Suprapubic skin (tissue), 4 donors: ENCODE measurements at regions not wholly inside any gene's neighbourhood (a gene's known extent, or its start where the extent isn't known, plus 50 kb on each side); places are given as distances from the start of the nearest gene placed in this dataset.

Experiments used
- DNase-seq, 2 donors: peaks; one replicate each; pipeline ENCODE4 v3.0.0-alpha.2; 2019; ENCODE audit warnings: low spot score in 2 of 2
- H3K27ac ChIP-seq: fragments of 200-600 bp; sonication (generic); one replicate; pipeline ENCODE4 v1.5.1; 2019
- H3K27me3 ChIP-seq: fragments of 200-600 bp; sonication (generic); one replicate; pipeline ENCODE4 v1.5.1; 2019
- H3K36me3 ChIP-seq: fragments of 200-600 bp; sonication (generic); one replicate; pipeline ENCODE4 v1.5.1; 2019
- H3K4me1 ChIP-seq: fragments of 200-600 bp; sonication (generic); one replicate; pipeline ENCODE4 v1.5.1; 2019
- H3K4me3 ChIP-seq: fragments of 200-600 bp; sonication (generic); one replicate; pipeline ENCODE4 v1.5.1; 2019; ENCODE audit warnings: mild to moderate bottlenecking
- H3K9me3 ChIP-seq: fragments of 200-600 bp; sonication (generic); one replicate; pipeline ENCODE4 v1.5.1; 2019
- EP300 ChIP-seq: sonication (generic); formaldehyde crosslinking; IDR thresholded peaks from one replicate; pipeline ENCODE4 v1.6.1; 2017; ENCODE audit warnings: antibody characterized with exemption
- POLR2A ChIP-seq, 2 donors: fragments of 450-650 bp; IDR thresholded peaks; one replicate each; pipeline ENCODE4 v1.6.1; 2017; ENCODE audit warnings: antibody characterized with exemption in 2 of 2, mild to moderate bottlenecking in 2 of 2, moderate library complexity in 2 of 2
- POLR2AphosphoS5 ChIP-seq, 3 donors: sonication (generic); formaldehyde crosslinking; IDR thresholded peaks; one replicate each; pipeline ENCODE4 v1.6.1; 2017; ENCODE audit warnings: antibody characterized with exemption in 3 of 3
- whole genome bisulfite sequencing: methylation state at CpG from one replicate; pipeline ENCODE4 v1.1.5; 2018; 5-methylcytosine and 5-hydroxymethylcytosine counted together
- TF ChIP-seq, protein P1 (sequence below), 2 donors: fragments of 200-600 bp in 1 of 2; fragments of 450-650 bp in 1 of 2; sonication (generic) in 1 of 2; IDR thresholded peaks; one replicate each; pipeline ENCODE4 v1.5.1; 2016 to 2019; ENCODE audit warnings: antibody characterized with exemption in 2 of 2, mild to moderate bottlenecking in 1 of 2, moderate library complexity in 1 of 2

DNA sequence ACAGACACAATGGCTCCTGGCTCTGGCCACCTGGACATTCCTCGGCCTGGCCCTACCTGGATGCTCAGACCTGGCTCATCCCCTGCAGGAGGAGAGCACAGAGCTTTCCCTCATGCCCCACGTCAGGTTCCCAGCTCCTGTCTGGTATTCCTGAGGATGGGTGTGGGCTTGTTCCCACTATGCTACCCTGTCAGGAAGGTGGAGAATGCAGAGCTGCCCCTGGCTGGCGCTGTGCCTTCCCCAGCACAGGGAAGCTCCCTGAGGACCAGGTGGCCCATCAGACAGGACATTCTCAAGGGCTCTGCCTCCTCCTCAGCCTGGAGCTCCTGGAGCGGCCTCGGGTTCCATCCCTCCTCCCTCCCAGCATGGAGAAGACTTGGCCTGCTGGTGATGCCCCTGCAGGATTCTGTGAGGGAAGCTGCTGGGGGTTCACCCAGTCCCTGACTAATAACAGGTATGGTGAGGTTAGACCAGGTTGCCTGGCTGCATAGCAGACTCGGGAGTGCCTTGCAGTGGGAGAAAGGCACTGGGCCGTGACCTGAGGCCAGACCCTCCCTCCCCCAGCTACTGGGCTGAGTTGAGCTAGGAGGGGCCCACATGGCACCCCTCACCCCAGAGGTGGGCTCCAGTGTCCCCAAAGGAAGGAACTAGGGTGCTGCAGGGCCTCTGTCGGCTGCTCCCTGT, 156.0 kb upstream of the MLN start:
- H3K4me3 ChIP-seq = no peak overlapping the region
- H3K4me1 ChIP-seq = peaks cover 19% of the 10 kb centered on the region
- TF ChIP-seq, protein P1, sequence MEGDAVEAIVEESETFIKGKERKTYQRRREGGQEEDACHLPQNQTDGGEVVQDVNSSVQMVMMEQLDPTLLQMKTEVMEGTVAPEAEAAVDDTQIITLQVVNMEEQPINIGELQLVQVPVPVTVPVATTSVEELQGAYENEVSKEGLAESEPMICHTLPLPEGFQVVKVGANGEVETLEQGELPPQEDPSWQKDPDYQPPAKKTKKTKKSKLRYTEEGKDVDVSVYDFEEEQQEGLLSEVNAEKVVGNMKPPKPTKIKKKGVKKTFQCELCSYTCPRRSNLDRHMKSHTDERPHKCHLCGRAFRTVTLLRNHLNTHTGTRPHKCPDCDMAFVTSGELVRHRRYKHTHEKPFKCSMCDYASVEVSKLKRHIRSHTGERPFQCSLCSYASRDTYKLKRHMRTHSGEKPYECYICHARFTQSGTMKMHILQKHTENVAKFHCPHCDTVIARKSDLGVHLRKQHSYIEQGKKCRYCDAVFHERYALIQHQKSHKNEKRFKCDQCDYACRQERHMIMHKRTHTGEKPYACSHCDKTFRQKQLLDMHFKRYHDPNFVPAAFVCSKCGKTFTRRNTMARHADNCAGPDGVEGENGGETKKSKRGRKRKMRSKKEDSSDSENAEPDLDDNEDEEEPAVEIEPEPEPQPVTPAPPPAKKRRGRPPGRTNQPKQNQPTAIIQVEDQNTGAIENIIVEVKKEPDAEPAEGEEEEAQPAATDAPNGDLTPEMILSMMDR (IDR thresholded peaks at IDR 0.05) = no peak
- no peak for TF ChIP-seq POLR2AphosphoS5 (IDR thresholded peaks at IDR 0.05)
- TF ChIP-seq EP300 = no peak
- no peak for TF ChIP-seq POLR2A (IDR thresholded peaks at IDR 0.05)
- WGBS = 78% methylated on average over 8 of the region's 8 CpGs
- no peaks in the 10 kb centered on the region for H3K36me3 ChIP-seq
- no peaks in the 10 kb centered on the region for H3K9me3 ChIP-seq
- no peak overlapping the region for H3K27ac ChIP-seq
- H3K27me3 ChIP-seq = peaks cover 4% of the 10 kb centered on the region
- no peak for DNase-seq

DNA sequence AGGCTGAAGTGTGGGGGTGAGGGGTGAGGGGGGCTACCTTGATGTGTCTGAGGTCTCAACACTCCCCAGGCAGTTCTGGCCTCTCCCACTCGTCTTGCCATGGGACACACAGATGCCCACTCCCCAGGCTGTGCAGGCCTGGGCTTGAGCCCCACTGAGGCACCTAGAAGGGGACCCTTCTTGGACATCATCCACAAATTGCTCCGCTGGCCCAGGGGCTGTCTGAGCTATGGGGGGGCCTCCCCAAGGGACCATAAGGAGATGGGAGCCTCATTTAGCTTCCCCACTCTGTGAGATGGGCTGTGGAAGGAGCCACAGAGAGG, 155.5 kb upstream of the MLN start:
- H3K9me3 ChIP-seq = no peaks in the 10 kb centered on the region
- WGBS = 0% methylated on average over 1 of the region's 2 CpGs
- H3K4me1 ChIP-seq = peaks cover 19% of the 10 kb centered on the region
- TF ChIP-seq POLR2A (IDR thresholded peaks at IDR 0.05) = no peak
- TF ChIP-seq POLR2AphosphoS5 (IDR thresholded peaks at IDR 0.05) = no peak
- no peaks in the 10 kb centered on the region for H3K36me3 ChIP-seq
- DNase-seq = no peak
- H3K27ac ChIP-seq = no peak overlapping the region
- no peak overlapping the region for H3K4me3 ChIP-seq
- no peaks in the 10 kb centered on the region for H3K27me3 ChIP-seq

DNA sequence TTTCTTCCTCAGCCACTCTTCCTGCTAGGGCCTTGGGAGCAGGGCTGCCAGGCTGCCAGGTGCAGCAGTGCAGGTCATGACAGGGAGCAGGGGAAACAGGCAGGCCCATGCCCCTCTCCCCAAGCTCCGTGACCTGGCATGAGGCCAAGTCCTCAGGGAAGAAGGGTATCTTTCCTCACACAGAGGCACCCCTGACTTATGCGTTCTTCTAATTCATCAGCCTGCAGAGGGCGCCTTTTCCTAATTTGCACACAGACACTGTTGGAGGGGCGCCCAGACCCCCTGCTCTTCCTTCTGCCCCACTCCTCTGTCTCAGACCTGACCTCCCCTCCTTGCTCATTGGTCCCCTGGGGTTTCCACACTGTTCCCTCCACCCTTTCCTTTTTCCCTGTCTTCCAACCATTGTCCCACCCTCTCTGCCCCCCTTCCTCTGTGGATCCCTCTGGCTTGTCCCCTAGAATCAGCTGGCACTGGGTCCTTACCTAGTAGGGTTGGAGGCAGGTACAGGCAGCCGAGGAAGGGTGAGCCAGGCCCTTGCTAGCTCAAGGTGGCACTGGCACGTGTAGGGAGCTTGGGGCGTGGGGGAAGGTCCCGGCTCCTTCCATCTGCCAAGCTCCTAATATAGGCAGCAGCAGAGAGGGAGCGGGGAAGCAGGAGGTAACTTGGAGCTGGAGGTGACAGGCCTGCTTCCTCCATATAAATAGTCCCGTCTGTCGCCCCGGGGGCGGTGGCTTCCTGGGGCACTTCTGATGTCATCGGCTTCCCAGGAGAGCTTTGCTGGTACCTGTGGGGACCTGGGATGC, 154.9 kb upstream of the MLN start:
- H3K27me3 ChIP-seq = no peaks in the 10 kb centered on the region
- WGBS = 40% methylated on average over 14 of the region's 14 CpGs
- H3K27ac ChIP-seq = no peak overlapping the region
- no peaks in the 10 kb centered on the region for H3K9me3 ChIP-seq
- TF ChIP-seq, protein P1 (IDR thresholded peaks at IDR 0.05) = no peak
- TF ChIP-seq POLR2A (IDR thresholded peaks at IDR 0.05) = no peak
- no peak for TF ChIP-seq POLR2AphosphoS5 (IDR thresholded peaks at IDR 0.05)
- TF ChIP-seq EP300 = no peak
- no peaks in the 10 kb centered on the region for H3K36me3 ChIP-seq
- H3K4me3 ChIP-seq = no peak overlapping the region
- peaks cover 19% of the 10 kb centered on the region for H3K4me1 ChIP-seq
- no peak for DNase-seq

DNA sequence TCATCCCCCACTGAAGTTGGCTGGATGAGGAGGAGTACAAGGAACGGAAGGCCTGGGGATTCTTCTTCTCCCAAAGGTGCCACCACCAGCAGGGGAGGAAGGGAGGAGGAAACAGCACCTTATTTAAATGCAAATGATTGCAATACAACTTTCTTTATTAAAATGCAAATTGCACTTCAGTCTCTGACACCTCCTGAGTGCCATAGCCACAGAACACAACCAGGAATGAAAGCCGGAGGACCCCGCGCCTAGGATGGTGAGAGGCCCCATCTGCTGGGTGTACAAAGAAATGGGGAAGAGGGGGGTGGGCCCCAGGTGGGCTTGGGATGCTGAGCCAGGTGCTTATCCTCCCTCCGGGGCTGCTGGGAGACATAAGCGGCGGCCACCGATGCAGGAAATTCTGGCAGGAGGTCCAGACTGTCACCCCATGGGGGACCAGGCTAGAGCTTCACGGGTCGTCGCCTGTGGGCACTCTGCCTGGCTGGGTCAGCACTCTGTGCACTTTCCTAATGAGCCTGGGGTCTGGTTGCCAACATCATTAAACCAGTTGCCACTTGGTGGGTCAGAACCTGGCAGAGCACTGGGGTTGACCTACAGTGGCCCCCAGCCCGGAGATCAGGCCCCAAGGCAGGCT, 154.2 kb upstream of the MLN start:
- Histone ChIP-seq H3K4me1 (peaks cover 19% of the 10 kb centered on the region), H3K4me3 (no peak overlapping the region), H3K27ac (no peak overlapping the region), H3K9me3 (no peaks in the 10 kb centered on the region), H3K27me3 (no peaks in the 10 kb centered on the region), H3K36me3 (no peaks in the 10 kb centered on the region)
- peak in 1 of 2 donors; percentile 74 for DNase-seq
- 36% methylated on average over 6 of the region's 12 CpGs for WGBS
- TF ChIP-seq POLR2A (IDR thresholded peaks at IDR 0.05) = no peak
- TF ChIP-seq POLR2AphosphoS5 (IDR thresholded peaks at IDR 0.05) = no peak

DNA sequence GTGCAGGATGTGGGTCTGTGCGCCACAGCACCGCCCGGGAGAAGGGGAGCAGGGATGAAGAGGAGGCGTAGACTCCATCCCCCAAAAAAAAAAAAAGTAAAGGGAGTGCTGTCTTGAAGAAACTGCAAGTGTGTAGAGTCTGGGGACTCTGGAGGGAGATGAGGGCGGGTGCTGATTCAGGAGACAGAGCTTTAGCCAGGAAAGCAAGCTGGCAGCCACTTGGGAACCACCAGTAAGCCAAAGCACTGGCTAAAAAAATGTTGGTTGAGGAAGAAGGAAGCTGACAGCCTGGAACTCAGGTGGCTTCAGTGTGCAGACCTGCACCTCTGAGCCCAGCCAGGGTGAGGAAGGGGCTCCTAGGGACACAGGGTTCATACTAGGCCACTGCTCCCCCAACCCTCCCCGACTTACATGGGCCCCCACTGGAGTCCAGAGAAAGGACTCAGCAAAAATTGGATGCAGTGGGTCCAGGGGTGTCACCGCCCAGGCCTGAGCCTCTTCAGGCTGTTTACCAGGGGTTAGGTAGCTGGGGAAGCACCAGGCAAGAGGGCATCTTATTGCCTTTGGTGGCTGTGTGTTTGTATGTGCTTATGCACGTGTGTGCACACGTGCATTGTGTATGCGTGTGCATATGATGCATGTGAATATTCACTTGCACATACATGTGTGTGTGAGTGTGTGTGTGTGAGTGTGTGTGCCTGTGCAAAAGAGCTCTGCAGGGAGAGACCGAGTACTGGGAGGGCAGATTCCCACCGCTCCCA, 153.5 kb upstream of the MLN start:
- 82% methylated on average over 11 of the region's 12 CpGs for WGBS
- Histone ChIP-seq H3K4me3 (no peak overlapping the region), H3K9me3 (no peaks in the 10 kb centered on the region), H3K4me1 (peaks cover 15% of the 10 kb centered on the region), H3K36me3 (no peaks in the 10 kb centered on the region), H3K27ac (no peak overlapping the region), H3K27me3 (no peaks in the 10 kb centered on the region)
- no peak for DNase-seq
- no peak for TF ChIP-seq POLR2AphosphoS5 (IDR thresholded peaks at IDR 0.05)
- TF ChIP-seq, protein P1 (IDR thresholded peaks at IDR 0.05) = no peak
- TF ChIP-seq EP300 = no peak
- no peak for TF ChIP-seq POLR2A (IDR thresholded peaks at IDR 0.05)
